ENCODE measurements at regions not wholly inside any gene's neighbourhood (a gene's known extent, or its start where the extent isn't known, plus 50 kb on each side); places are given as distances from the start of the nearest gene placed in this dataset.

- TF ChIP-seq CTCF (IDR thresholded peaks at IDR 0.05; ENCODE audit: low read depth, low read length) (no peak), EZH2phosphoT487 (IDR thresholded peaks at IDR 0.05; ENCODE audit: low read depth) (no peak)
These were observed 303.9 kb downstream of the LRATD1 start for GRCh38 chr2:14936426-14936825.
